HK-2 (cell line): ENCODE measurements at regions not wholly inside any gene's neighbourhood (a gene's known extent, or its start where the extent isn't known, plus 50 kb on each side); places are given as distances from the start of the nearest gene placed in this dataset.
"Not testable (repeated sequence)": the region's sequence is repeated elsewhere in the genome, so short reads cannot be mapped to it uniquely, and the experiment has no call there.

Experiments used
- DNase-seq: peaks from one replicate; pipeline ENCODE4 v3.0.0-alpha.2; 2018; ENCODE audit not compliant: unreplicated experiment

DNA sequence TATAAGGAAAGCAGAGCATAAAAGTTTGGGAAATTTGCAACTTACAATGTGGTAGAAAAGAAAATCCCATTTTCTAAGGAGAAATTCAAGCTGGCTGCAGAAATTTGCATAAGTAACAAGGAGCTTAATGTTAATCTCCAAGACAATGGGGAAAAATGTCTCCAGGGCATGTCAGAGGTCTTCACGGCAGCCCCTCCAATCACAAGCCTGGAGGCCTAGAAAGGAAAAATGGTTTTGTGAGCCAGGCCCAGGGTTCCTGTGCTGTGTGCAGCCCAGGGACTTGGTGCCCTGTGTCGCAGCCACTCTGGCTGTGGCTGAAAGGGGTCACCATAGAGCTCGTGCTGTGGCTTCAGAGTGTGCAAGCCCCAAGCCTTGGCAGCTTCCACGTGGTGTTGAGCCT is 403.3 kb upstream of the NOX3 start:
- not testable (repeated sequence) for DNase-seq

DNA sequence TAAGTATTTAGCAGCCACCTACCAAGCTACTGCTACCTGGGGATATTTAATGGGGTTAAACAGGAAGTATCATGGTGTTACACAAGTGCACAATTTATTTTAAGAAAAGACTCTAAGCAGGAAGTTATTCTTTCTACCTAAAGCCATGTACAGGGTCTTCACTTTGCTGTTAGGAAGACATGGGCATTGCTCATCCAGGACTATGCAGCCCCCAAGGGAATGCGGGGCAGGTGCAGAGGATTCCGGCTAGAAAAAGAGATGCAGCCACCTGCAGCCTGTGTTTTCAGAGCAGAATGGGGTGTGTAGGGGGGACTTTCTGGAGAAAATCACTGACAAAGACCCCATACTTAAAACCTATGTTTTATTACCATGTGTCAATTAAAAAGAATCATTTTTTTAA is 399.1 kb upstream of the NOX3 start:
- no peak for DNase-seq

DNA sequence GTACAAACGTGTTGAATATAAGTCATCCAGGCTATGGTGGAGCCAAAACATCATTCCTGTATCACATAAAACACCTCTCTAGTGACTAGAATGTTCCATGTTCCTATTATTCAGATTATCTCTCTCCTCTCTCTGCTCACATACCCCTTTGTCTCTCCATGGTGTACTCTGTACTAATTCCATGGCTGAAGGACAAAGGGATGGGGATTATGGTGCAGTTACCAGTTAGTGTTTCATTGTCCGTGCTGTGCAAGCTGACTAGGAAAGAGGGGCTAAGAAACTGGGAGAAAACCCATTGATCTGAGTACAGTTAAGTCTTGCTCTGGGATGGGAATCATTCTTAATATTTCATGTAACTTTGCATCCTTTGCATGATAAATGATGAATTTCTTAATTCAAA is 397.4 kb upstream of the NOX3 start:
- DNase-seq, result no peak

DNA sequence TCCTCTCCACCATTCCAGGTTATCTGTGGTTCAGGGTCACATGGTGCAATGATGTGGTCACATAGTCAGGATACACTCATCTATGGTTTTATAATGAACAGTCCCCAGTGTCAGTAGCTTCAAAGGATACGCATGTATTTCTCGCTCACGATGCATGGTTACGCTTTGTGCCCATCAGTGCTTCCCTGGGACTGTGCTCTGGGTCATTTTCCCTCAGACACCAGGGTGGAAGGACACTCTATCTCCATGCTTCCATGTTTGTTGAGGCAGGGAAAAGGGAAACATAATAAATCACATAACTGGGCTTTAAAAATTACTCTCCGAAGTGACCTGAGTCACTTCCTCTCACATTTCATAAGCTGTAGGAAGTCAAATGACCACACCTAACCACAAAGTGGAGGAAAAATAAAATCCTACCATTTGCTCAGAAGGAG is 394.8 kb upstream of the NOX3 start:
- no peak for DNase-seq

DNA sequence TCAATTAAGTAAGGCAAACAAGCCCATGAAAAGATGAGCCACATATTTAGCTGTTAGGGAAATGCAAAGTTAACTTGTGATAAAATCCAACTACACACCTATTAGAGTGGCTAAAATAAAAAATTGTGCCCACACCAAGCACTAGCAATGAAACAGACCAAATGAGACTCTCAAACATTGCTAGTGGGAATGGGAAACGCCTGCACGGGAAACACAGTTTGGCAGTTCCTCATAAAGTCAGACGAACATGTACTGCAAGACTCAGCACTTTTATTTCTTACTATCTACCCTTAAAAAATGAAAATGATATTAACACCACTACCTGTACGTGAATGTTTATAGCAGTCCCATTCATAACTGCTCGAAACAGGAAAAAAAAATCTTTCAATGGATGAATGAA is 392.1 kb upstream of the NOX3 start:
- no peak for DNase-seq

DNA sequence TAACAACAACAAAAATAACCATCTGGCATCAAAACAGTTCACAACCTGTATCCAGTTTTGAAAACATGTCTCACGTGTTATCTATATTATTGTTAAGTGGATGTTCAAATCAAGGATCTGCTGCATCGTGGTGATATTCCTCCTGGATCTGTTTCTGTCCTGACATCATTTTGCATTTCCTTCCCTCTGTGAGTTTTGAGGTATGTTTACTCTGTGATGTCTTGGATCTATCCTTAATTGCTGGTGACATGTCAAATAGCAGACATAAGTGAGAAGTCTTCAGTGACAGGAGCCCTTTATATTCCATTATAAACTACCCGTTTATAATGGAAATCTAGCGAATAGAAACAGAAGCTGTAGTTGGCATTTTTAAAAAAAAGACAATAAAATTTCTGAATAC is 381.8 kb upstream of the NOX3 start:
- no peak for DNase-seq

DNA sequence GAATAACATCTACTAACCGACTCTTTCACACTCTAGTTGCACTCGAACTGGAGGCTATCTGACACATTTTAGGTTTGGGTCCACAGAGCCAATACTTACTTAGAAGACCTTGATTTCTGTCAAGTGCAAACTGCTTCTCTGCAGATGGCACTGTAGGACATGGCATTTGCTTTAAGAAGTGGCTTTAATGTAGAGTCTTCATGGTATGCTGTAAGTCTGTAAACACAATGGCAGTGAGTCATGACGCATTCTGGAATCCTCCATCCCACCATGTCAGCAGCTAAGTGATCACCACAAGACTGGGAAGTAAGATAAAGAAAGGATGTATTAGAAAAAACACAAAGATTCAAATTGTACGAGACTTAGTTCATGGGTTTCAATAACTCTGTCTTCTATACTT is 377.0 kb upstream of the NOX3 start:
- DNase-seq, result no peak

DNA sequence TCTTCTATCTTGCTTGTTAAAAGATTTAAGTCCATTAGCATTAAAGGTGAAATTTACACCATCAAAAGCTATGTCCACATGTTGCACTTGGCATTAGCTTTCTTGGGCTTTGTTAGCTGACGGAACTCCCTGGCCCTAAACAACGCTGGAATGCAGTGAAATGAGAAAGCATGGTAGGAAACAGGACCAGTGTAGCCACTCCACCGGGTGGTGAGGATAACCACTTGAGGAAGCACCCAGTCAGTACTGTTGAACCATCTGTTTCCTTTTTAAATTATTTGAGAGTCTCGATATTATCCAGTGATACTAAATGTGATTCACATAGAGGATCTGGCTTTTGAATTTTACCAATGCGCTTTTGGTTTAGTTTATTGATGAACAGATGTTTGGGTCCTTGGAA is 374.9 kb upstream of the NOX3 start:
- no peak for DNase-seq

DNA sequence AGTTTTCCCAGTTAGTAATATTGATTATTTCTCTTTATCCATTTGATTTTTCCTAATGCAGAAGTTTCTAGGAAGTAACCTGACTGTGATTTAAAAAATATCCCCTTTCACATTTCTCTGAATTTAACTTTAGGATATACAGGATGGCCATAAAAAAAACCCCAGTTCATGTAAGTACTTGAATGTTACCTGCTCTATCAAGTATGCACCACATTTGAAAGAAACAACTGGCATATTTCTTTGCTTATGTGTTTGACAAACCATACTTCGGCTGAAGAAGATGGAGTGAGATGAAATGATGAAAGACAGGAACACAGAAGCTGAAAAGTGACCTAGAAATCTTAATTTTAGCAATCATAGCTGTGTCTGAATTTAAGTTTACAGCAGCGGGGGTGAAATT is 374.0 kb upstream of the NOX3 start:
- DNase-seq, result no peak

DNA sequence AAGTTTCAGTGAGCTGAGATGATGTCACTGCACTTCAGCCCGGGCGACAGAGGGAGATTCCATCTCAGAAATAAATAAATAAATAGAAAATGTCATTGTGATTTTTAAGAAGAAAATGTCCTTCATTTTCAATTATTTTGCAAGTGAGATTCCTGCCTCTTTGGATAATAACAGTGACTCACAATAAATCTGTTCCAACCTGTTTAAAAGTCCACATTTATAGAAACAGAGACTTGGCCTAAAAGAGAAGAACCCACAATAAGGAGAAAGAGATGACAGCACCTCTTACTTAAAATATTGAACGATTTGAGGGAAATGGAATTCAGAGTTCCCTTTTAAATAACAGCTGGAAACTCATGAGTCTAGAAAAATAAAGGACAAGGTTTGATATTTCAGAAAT is 373.4 kb upstream of the NOX3 start:
- no peak for DNase-seq

DNA sequence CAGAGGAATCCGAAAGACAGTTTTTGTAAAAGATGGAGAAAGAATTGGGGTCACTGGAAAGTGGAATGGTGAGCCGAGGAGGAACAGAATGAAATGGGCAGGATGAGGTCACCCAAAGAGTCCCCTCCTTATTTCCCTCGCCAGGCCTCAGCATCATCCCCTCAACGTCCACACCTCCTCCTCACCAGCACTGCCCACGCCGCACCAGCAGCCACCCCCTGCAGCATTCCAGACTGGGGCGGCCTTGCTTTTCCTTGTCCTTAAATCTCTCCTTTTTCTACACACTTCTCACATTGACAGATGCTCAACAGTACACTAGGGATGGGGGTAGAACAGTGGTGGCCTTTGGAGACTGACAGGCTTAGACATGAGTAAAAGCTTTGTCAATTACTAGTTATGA is 363.1 kb upstream of the NOX3 start:
- no peak for DNase-seq

DNA sequence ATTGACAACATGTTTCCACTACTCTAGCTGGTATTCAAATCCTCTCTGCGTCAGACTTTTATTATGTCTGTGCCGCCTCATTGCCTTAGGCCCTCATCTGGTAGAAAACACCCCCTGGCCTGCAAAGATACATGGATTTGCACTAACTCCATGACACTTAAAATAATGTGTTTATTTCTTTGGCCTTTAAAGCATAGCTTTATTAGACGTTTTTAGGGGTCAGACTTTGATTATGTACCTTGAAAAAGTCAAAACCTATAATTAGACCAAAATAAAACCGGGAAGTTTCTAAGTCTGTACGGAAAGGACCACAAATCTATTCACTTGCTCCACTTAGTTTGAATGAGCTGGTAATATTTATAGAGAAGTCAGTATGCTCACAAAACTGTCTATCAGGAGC is 357.9 kb upstream of the NOX3 start:
- DNase-seq, result no peak

DNA sequence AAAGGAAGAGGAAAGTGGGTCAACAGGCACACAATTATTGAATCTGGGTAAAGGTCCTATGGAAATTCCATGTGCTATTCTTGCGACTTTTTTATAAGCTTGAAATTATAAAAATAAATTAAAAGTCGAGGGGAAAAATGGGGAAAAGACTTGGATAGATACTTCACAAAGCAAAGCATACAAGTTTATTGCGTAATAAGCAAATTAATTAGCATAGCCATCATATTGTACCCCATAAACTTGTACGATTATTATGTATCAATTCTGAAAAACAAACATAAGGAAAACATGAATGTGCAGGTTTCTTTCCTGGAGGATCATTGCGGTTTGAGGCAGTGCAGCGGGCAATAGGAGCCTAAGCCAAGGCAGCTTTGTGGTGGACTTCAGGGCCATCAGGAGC is 351.6 kb upstream of the NOX3 start:
- DNase-seq, result no peak

DNA sequence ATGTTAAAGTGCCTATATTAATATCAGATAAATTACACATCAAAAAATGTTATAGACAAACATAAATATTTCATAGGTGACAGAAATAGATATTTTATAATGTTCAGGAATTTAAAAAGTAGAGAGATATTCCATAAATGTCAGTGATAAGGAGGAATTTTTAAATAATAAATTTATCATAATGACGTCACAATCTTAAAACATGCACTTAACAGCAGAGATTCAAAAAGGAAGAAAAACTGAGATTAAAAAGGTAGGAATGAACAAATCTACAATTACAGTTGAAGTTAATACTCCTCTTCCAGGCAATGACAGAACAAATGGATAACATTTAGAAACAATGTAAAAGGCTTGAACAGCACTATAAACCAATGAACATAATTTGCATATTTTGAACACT is 345.4 kb upstream of the NOX3 start:
- no peak for DNase-seq

DNA sequence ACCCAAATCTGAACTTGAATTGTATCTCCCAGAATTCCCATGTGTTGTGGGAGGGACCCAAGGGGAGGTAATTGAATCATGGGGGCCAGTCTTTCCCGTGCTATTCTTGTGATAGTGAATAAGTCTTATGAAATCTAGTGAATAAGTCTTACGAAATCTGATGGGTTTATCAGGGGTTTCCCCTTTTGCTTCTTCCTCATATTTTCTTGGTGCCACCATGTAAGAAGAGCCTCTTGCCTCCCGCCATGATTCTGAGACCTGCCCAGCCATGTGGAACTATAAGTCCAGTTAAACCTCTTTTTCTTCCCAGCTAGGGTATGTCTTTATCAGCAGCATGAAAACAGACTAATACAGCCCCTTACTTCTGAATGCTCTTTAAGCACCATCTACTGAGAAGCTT is 343.2 kb upstream of the NOX3 start:
- DNase-seq, result not testable (repeated sequence)

DNA sequence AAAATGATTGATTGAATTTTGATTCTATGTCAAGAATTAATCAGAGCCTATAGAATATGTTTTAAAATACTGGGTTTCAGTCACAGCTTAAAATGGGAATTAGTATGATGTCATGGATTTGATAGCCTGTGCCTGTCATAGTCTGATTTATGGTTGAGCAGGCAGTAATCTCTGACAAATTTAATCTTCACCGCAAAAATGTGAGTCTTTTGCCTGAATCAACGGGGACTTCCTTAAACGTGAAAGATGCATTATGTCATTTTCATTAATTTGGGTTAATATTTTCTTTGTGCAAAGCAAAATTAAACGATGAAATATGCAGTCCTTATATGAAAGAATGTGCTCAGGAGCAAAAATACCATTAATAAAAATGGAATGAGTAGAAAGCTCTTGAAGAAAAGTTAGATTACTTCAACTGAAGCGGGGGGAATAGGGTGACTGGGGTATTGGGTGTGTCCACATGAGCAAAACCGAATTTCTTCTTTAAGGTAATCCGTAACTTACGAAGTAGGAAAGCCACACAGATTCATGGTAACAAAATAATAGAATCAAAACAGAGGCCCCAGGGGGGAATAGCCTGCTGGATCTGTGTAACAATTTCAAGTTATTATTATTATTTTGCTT is 339.6 kb upstream of the NOX3 start:
- no peak for DNase-seq

DNA sequence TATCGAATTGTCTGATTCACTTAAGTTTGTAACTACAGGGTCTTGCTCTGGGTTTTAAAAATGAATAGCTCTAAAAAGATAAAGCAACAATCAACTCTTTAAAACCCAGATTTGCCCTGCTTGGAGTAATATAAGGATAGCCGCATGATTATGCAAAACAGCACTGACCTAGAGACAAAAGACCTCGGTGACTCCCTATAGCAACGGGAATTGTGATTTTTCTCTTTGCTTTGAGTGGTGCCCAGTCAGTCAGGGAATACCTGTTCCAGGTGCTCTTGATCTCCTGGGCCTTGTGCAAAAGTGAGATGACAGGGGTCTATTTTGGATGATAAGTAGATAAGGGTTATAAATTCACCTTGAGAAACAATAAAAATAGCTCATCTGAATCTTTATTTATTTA is 336.3 kb upstream of the NOX3 start:
- no peak for DNase-seq

DNA sequence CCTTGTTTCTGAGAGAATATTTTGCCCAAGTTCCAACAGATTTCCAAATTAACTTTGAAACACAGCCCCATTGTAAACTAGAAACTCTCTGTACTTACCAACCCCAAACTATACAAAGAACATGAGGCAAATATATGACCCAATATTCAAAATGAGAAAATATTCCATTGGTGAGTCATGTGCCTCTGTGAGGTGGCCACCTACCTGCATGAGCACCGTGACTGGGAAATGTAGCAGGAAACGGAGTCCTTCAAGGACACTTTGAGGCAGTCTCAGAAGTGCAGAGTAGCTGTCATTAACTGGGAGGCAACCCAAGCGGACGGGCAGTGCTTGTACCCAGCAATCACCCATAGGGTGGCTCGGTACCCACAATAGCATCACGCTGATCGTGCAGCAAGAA is 335.5 kb upstream of the NOX3 start:
- DNase-seq, result no peak

DNA sequence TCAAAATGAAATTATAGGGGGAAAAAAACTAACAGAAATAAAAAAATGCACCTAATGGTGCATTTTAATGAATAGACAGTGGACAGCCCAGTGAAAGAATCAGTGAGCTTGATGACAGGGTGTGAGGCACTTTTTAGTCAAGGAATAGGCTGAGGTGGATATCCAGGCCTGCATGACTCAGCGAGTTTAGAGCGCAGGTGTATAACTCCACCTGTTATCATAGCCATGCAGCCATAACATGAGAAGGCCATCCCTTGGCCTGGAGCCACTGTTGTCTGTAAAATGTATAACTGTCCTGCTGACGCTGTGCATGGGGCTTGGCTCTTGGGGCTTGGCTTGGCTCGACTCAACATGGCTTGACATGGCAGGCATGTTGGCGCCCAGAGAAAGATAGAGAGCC is 331.5 kb upstream of the NOX3 start:
- no peak for DNase-seq

DNA sequence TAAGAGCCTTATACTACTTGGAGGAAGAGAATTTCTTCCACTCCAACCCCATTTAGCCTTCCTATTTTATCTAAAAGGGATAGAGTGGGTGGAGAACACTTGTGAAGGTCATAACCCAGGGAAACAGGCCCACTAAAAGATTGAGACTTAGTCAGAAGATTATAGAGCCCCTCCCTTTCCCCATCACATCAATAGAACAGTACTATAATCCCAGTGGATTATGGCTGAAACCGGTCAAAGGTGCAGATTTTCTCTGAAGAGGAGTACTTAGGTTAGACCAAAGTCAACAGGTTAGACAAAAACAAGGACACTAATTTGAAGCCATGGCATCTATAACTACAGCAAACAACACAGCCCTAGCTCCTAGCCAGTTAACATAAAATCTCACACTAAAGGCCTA is 330.9 kb upstream of the NOX3 start:
- no peak for DNase-seq

DNA sequence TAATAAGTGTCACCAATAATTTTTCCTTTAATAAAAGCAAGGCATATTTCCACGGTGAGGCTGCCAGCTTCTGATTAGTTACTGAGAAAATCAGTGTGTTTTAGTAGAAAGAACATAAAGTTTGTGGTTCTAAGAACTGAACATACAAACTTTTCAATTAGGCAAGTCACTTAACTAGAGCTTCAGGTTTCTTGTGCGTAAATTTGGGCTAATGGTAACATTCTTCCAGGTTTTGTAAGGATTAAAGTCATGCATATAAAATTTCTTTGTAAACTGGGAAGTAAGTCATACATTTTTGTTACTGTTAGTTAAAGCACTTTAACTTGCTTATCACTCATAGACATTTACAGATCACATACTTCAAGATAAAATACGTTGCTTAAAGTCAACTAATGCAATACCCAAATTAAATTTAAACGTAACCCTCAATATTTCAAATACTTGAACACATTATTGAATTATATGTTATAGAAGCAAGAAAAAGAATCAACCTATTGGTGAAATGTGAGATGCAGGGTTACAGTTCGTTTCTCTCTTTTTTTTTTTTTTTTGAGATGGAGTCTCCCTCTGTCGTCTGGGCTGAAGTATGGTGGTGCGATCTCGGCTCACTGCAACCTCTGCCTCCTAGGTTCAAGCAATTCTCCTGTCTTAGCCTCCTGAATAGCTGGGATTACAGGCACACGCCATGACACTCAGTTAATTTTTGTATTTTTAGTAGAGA is 327.3 kb upstream of the NOX3 start:
- DNase-seq, result no peak

DNA sequence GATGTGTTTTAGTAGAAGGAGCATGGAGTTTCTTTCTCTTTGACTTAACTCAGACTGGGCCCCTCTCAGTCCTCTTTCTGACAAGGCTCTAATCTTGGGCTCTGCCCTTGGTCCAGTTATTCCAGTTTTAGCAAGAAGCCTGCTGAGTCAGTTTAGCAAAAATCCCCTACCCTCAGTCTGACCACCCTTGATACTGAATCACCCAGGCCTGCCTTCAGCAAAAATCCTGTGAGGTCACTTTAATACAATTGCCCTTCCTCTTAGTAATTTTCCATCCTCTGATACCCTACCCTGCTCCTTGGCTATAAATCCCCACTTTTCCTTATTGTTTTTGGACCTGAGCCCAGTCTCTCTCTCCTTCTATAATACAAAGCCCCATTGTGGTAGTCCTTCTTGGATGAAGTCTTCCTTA is 326.7 kb upstream of the NOX3 start:
- DNase-seq, result peak; percentile 52

DNA sequence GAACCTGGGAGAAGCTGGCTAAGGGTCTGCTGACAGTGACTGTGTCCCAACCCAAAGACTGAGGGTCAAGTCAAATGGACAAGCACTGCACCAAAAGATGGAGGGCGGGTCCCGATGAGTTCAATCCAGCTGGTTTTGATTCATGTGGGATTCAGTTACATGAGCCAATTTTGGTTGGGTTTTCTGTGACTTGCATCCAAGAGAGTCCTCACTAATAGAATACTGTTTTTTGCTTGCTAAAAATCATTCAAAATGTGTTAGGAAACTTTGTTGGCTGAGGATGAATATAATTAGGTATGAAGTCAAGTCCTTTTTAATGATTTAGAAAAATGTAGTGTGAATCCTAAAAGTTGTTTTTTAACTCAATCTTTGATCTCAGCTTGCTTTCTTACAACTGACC is 323.8 kb upstream of the NOX3 start:
- no peak for DNase-seq

DNA sequence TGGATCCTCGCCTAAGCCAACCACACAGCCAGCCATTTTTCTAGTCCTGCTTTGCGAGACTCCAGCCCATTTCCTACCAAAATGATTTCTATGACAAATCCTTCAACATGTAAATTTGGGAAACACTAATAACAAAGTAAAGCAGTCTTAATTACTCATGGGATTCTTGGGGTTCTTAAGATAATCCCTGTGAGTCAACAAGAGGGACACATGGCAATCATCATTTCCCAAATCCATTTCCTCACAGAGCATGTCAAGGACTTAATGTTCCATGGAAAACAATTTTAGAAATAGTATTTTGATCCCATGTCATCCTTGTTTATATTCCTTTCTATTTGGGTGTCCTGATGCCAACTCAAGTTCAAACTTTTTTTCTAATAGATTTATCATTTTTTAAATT is 322.7 kb upstream of the NOX3 start:
- DNase-seq, result no peak
